NCI-H1105 (cell line): ENCODE measurements at regions not wholly inside any gene's neighbourhood (a gene's known extent, or its start where the extent isn't known, plus 50 kb on each side); places are given as distances from the start of the nearest gene placed in this dataset.

Source experiments
- DNase-seq: peaks from one replicate; lab custom pipeline; 2025; lab: John Stamatoyannopoulos, UW

DNA sequence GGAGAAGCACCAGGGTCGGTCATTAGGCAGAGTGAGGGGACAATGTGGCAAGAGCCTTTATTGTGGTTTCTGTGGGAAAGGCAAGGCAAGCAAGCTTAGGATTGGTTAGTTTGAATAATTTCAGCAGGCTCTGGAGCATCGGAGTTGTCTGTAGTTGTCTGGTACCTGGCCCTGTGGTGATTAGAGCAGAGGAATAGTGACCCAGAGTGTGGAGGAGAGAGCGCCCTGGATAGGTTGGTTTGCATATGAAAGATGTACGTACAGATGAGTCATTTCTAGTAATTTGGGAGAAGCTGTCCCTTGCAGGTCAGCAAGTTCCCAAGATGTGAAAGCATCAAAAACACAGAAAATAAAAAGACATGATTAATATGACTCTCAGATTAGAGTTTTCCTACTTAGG, 383.1 kb upstream of the MEX3C start:
- DNase-seq = no peak

DNA sequence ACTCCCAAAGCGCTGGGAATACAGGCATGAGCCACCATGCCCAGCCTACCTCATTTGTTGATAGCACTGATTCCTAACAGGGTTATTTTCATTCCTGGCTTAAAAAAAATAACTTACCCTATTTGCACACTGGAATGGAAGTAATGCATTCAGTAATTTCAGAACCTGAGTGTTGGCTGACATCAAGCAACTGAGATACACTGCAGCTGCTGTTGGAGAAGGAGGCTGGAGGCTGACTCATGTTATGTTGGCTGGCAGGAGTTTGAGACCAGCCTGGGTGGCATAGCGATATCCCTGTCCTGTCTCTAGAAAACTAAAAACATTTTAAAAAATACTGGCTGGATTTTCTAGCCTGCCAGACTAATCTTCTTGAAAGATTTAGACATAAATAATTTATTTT, 385.1 kb upstream of the MEX3C start:
- no peak for DNase-seq

DNA sequence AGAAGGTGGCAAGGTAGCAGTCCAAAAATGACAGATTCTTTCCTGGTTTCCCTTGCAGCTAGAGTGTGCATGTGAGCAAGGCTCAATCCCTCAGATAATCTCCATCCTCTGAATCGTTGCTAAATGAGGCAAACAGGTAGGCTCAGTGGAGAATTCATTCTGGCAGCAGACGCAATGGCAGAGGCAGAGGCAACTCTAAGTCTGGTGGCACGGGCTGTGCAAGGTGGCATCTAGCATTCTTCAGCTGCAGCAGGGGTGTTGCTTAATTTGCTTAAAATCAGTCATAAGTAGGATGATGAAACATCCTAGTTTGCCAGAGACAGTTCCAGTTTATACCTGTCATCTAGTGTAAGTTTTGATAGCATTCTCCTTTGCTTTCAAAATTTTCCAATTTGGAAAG, 391.1 kb upstream of the MEX3C start:
- no peak for DNase-seq

DNA sequence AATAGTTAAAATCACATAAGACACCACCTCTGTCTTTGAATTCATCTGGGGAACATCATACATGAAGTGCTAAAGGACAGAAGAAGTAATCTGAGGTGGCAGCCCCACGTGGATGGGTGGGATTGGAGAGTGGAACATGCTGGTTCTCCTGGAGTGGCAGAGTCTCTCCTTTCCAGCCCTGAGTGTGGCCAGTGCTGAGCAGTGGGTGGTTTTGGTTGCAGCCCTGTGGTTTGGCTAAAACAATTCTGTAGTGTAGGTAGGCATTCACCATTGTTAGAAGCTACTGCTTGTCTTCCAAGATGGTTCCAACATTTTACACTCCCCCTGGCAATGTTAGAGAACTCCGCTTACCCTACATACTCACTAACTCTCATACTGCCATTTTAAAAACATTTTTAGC, 396.4 kb upstream of the MEX3C start:
- no peak for DNase-seq

DNA sequence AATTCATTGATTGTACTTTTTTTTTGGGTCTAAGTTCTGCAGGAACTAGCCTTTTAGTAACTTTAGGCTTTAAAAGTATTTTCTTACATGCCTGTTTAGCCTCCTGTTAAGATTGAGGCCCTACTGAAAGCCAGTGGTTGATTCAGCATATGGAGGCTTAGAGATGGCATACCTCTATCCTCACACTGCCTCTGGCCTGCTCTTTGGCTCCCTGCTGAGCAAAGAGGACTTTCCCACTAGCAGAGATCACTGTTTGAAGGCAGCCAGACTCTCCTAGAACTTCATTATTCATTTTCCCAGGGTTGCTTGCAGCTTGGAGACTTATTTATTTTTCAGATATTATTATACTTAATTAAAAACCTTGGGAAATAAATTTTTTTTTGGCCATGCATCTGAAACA, 405.6 kb upstream of the MEX3C start:
- no peak for DNase-seq

DNA sequence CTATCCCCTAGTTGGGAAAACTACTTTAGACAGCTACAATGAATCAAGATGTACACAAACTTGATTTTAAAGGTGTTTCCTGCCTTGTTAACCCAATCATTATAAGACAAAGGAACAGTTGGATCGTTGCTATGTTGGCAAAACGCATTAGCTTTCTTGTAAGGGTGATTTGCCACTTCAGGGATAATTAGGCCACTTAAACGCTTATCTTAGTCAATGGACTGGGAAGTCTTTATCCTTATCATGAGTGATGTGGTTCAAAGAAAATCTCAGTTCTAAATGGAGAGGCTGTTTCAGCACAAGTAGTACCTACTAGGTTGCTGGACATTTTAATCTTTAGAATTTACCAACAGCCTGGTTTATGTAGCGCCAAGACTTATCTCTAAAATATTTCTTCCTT, 406.1 kb upstream of the MEX3C start:
- peak; percentile 39 for DNase-seq

DNA sequence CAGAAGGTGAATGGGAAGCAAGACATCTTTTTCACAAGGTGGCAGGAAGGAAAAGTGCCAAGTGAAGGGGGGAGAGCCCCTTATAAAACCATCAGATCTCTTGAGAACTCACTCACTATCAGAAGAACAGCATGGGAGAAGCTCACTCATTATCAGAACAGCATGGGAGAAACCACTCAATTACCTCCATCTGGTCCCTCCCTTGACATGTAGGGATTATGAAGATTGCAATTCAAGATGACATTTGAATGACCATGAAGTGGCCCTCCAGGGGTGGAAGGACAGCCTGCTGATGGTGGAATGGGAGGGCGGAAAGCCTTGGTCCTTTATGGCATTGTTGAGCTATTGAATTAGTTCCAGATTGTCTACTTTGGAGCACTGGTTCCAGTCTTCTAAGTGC, 413.0 kb upstream of the MEX3C start:
- DNase-seq = no peak

DNA sequence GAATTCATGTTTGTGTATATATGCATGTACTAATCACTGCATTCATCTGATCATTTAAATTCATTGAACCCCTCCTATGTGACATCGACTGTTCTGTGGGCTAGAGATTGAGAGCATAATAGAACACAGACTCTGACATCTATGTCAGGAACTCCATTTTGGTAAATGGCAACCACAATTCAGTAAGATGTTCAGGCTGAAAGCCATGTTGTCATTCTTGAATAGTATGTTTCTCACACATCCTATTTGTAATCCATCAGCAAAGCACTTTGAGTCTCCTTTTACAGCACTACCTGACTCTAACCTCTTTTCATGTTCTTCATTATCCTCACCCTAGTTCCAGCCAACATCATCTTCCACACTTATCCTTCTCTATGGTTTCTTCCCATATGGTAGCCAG, 413.8 kb upstream of the MEX3C start:
- no peak for DNase-seq

DNA sequence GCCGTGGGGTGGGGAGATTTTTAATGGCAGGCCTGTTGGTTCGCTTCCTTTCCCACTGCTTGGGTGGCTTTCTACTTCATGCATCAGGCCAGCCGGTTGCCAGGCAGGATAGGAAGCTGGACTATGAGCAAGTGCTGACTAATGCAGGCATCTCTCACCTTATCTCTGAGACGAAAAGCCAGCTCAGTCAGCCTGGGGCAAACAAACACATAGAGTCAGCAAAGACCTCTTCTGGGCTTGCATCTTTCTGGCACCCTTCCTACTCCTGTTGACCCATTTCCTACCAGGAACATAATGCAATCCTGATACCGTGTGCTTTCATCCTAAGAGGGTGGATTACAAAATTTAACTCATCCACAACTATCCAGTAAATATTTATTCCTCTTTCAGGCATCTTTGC, 416.6 kb upstream of the MEX3C start:
- no peak for DNase-seq

DNA sequence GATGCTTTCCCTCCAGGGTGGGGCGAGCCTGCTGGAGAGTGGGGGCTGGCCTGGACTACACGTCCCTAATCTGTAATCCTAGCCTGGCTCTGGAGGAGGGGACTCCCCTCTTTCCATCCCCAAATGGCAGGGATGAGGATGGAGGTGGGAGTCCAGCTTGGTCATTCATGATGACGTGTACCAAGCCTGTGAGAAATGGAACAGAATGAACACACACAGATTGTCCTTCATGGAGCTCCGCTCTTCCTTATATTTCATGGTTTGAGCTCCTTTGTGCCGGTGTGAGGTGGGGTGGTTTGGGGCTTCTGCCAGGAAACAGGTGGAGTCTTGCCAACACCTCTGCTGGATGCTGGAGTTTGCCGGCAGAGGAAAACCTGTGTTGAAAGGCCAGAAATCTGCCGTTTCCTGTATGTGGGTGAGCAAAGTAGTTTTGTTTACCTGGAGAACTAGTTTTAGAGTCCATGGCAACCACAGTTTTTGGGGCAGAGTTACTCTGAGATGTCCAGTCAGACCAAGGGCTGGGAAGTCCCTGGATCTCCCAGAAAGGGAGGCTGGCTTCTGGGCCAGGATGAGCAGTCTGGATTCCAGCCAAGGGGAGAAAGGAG, 417.6 kb upstream of the MEX3C start:
- peak; percentile 64 for DNase-seq

DNA sequence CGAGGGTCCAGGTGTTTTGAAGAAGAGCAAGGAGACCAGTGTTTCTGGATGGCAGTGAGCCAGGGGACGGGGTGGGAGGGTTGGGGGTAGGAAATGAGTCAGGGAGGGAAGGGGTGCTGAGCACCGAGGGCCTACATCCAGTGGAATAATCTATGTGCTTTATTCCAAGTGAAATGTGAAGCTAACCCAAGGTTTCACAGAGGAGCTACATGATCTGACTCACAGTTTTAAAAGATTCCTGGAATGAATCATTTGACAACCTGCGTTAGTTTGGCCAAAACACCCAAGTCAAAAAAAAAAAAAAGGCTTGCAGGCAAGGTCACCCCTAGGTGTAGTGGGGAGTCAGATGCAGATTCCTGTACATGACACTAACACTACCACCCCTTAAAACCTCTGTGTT, 419.7 kb upstream of the MEX3C start:
- no peak for DNase-seq

DNA sequence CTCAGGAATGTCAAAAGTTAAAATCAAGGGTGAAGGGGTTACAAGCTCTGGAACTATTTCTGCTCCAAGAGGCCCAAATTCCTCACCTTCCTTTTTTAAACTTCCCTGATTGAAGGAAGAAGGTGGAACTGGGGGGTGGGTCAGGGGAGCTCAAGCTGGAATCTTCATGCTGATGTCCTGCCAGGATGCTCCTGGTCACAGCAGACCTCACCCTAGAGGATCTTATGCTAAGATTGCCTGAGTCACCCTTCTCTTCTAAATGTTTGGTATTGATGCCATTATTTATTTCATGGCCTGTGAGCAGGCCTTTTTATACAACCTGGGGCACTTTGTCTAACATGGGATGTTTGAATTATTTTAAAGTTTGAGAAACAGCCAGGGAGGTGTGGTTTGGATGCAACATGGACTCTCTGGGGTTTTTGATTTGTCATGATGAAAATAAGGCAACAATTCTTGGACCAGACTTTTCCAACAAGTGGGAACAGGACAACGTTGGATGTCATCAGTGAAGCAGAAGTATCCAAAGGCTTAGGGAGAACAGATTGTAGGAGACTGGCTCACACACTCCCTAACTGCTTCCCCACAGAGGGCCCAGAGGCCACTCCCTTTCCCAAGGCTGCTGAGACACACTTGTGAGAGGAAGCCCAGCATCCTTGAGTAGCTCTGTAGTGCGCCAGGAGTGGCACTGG, 420.2 kb upstream of the MEX3C start:
- no peak for DNase-seq

DNA sequence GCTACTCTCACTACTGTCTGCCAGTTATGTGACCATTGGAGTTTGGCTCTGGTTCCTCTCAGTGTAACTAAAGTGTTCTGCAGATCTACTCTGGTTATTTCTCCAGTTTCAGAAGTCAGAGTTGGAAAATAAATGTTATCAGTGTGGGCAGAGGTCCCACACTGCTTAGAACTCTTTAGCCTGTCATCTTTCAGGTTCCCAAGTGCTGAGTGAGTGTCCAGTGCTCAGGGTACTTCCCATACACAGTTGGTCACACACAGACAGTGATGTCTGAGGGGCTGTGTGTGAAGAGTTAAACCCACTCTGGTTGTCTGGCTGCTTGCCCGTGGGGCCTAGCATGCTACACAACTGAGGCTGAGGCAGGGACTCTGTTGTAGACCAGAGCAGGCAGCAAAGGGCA, 421.8 kb upstream of the MEX3C start:
- DNase-seq = no peak

DNA sequence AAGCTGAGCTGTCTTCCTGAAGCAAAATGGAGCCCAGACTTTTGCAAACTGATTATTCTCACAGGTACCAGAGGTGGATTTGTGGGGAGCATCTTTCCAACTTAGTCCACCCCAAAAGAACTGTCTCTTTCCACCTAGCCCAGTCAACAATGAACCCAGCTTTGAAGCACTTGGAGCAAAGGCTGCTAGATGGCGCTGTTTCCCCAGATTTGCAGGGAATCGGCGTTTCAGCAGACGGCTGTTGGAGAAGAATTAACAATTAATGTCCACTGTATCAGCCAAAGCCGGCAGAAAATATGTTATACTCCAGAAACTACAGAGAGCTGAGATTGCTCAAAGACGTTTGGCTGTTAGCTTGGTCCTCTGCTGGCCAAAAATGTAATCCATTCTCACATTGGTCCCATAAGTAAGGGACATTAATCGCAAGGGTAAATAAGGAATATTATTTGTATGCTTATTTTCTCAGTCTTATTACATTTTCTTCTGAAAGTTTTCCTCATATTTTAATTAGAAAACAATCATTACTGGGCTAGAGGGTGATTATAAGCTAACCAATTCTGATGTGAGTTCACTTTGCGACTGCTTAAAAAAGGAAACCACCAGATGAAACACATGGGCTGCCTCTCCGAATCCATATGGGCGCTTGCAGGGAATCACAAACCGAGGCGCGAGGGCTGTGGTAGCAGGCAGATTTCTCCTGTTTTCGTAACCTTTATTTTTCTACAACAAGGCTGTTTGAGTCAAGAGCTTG, 423.8 kb upstream of the MEX3C start:
- DNase-seq = peak; percentile 72

DNA sequence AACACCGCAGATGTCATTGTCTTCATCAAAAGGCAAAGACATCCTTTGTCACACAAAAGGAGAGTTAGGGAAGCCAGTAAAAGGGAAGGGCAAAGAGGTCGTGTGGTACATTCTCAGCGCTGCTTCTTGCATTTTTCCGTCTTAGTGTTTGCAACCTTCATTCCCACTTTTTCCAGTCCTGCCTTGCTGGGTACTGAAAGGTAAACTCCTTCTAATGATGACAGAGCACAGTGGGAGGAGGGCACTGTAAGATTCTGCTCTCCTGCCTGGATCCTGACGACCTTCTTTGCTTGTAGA, 424.3 kb upstream of the MEX3C start:
- DNase-seq = no peak

DNA sequence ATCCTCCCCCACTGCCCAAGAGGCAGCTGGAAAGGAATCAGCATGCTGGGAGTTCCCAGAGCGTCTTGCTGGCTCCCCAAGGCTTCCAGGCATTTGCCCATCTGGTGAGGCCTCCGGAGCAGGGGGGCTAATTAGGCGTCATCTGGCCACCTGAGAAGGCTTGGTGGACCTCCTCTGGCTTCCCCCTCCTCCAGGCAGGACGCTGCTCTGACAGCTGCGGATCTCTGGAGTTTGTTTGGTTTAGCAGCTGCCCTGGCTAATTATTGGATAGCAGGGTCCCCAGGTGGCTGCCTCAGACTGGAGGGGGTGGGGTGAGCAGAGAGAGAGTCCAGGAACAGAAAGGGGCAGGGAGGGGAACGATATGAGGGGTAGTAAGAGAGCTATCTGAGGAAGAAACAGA, 425.2 kb upstream of the MEX3C start:
- peak; percentile 63 for DNase-seq

DNA sequence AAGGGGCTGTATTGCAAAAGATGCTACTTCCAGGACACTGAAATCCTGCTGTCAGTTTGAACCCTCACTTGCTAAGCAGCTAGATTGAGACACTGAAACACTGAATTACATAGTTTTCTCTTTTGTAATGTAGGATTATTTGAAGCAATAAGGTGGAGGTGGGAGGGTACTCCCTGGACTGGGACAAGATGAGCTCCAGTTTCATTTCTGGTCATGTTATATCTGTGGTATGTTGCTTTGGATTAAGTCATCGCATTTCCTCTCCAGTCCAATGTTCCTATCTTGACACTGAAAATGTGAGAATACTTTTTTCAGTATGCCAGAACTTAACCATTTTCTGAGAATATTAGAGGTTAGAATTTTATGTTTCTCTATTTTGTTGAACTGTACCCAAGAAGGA, 426.2 kb upstream of the MEX3C start:
- DNase-seq = no peak

DNA sequence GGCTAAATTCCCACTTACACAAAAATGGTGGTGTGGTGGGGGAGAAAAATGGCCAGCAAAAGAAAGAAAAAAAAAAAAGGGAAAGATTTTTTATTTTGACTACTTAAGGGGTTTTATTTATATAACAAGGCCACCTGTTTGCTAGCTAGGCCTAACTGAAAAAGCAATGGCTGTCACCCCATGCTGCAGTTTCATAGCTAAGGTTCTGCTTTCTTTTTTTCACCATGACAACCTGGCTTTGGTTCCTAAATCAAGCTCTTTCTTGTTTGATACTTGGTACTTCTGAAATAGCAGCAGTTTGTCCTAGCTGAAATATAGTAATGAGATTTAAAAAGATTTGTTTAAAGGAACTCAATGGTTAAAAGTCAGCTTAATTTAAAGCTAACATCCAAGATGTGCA, 433.2 kb upstream of the MEX3C start:
- no peak for DNase-seq

DNA sequence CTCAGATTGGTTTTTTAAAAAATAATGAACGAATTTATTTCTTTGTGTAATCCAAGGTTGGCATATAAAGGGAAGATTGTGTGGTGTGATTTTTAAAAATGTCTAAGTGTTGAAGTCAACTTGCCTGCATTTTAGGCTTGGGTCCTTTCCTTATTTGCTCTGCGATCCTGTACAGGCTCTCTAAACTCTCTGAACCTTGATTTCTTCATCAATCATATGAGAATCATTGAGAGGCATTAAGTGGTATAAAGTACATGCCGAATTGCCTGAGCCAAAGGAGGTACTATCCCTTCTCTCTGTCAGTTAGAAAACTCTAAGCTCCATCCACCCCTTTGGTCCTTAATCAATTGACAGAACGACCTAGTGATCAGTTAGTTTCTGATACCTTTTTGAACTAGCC, 440.4 kb upstream of the MEX3C start:
- DNase-seq = no peak

DNA sequence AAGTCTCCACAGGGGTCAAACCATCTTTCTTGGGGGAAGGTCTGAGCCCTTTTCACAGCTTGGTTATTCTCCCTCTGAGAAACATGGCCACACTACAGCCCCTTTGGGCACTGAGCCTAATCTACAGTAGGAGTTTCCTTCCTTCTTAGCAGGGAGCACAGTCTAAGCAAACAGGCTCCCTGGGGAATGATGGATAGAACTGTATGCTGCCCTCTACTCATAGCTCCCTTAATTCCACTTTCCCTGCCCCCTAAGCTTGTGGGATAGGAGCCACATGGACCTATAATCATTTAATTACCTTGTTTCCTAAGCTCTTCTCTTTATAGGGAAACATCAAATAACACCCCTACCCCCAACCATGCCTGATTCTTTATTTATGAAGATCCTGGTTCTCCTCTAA, 442.1 kb upstream of the MEX3C start:
- DNase-seq = no peak

DNA sequence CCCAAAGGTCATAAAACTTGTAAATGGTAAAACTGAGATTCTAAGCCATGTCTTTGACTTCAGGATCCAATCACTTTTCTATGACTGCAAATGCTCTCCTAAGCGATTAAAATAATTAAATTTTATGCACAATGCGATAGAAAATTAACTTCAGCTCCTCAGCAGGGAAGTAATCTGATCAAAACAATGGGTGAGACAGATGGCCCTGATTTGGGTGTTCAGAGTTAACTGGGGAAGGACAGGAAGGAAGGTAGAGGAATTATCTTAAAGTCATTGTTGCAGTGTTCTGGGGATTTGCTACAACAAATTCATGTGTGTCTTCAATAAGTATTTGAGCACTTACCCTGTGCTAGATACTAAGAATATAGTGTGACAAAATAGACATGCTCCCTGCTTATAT, 446.0 kb upstream of the MEX3C start:
- DNase-seq = no peak

DNA sequence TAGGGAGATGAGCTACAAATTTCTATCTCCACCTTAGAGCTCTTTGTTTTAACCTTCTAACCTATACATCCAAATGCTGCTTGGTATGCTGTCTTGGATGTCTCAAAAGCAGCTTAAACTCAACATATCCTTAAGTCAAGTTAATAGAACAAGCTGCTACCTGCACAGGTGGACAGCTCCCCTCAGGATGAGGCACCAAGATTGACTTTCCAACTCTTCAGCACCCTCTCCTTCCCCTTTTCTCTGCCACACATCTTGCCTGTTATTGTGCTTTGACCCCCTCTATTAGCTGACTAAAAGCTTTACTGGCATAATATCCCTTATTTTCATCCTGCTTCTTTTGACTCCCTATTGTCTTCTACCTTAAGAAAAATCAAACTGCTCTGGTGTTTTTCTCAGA, 448.1 kb upstream of the MEX3C start:
- no peak for DNase-seq

DNA sequence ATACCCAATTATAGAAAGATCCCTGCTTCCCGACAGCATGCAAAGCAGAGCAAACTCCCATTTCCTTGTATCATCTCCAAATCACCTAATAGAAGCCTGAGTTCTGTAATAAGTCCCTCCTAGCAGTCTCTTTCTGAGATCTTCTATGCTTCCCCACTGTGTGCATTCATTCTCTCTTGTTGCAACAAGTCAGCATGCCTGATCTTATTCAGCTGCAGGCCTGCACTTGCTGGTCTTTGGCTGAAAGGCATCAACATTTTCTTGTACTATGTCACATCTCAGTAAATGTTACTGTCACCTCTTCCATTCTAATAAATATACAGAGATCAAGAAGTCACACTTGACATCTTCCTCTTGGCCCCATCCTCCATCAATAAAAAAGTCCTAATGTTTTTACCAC, 449.9 kb upstream of the MEX3C start:
- no peak for DNase-seq

DNA sequence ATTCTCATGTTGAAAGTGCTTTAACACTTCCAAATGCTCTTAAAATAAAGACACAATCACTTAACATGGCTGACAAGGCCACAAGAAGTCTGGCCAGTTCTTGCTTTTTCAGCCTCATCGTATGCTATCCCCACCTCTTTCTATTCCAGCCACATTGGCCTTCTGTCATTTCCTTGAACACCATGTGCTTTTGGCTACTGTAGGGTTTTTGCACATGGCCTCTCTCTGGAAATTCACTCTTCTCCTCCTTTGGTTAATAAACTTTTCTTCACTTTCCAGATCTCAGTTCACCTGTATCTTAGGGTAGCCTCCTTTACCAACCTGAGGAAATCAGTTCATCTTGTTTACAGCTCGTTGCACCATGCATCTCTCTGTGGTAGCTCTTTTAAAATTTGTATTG, 450.5 kb upstream of the MEX3C start:
- no peak for DNase-seq
